GM12865 (cell line): ENCODE measurements at regions not wholly inside any gene's neighbourhood (a gene's known extent, or its start where the extent isn't known, plus 50 kb on each side); places are given as distances from the start of the nearest gene placed in this dataset.

ENCODE experiments used
- DNase-seq: peaks from one replicate; pipeline ENCODE4 v3.0.0; 2010; ENCODE audit warnings: low read depth
- H3K4me3 ChIP-seq: 2 replicates; pipeline ENCODE4 v1.5.1; 2011; ENCODE audit warnings: mild to moderate bottlenecking, low read depth, low read length, control low read depth
- TF ChIP-seq, protein P1 (sequence below): IDR thresholded peaks from 2 replicates; pipeline ENCODE4 v1.5.1; 2011; ENCODE audit warnings: low read length, control low read depth, low read depth, inconsistent platforms; ENCODE audit not compliant: insufficient read depth; ENCODE audit errors: missing control alignments

GRCh38 chr10:21311426-21311825, 214.1 kb downstream of the SKIDA1 start:
- TF ChIP-seq, protein P1, sequence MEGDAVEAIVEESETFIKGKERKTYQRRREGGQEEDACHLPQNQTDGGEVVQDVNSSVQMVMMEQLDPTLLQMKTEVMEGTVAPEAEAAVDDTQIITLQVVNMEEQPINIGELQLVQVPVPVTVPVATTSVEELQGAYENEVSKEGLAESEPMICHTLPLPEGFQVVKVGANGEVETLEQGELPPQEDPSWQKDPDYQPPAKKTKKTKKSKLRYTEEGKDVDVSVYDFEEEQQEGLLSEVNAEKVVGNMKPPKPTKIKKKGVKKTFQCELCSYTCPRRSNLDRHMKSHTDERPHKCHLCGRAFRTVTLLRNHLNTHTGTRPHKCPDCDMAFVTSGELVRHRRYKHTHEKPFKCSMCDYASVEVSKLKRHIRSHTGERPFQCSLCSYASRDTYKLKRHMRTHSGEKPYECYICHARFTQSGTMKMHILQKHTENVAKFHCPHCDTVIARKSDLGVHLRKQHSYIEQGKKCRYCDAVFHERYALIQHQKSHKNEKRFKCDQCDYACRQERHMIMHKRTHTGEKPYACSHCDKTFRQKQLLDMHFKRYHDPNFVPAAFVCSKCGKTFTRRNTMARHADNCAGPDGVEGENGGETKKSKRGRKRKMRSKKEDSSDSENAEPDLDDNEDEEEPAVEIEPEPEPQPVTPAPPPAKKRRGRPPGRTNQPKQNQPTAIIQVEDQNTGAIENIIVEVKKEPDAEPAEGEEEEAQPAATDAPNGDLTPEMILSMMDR, result no peak
- H3K4me3 ChIP-seq, result no peak overlapping the region
- DNase-seq, result no peak

- TF ChIP-seq, protein P1, result no peak
- no peak for DNase-seq
- H3K4me3 ChIP-seq, result no peak overlapping the region
Observed at GRCh38 chr10:21309427-21309826, 216.1 kb downstream of the SKIDA1 start.

- TF ChIP-seq, protein P1, result no peak
- DNase-seq, result no peak
- no peak overlapping the region for H3K4me3 ChIP-seq
Observed at GRCh38 chr10:21308946-21309345, 216.5 kb downstream of the SKIDA1 start.

- no peak for DNase-seq
- no peak overlapping the region for H3K4me3 ChIP-seq
- TF ChIP-seq, protein P1, result no peak
Observed at GRCh38 chr10:21308018-21308417, 217.5 kb downstream of the SKIDA1 start.

- DNase-seq, result no peak
- no peak overlapping the region for H3K4me3 ChIP-seq
Observed at GRCh38 chr10:21304608-21305007, 220.9 kb downstream of the SKIDA1 start.

GRCh38 chr10:21304198-21304597, 221.3 kb downstream of the SKIDA1 start:
- H3K4me3 ChIP-seq, result no peak overlapping the region
- TF ChIP-seq, protein P1, result no peak

More at GRCh38 chr10:21304608-21305007, 220.9 kb downstream of the SKIDA1 start:
- TF ChIP-seq, protein P1, result no peak

DNA sequence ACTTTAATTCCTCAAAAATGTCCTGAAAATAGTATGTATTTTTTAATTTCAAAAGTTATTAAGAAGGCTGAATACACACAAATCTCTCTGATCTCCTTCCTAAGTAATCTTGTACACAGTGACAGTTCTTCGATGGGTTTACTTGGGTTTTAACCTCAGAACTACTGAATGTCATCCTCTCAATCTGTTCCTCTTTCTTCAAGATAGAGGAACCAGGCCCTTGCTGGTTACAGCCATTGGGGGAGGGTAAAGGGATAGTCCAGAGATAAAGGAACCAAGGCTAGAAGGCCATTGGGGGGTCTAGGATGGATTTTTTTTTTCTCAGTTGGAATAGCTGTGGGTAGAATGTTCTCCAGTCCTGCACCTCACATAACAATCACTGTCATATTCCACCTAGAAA, 224.9 kb downstream of the SKIDA1 start:
- TF ChIP-seq, protein P1, result no peak
- DNase-seq, result no peak
- H3K4me3 ChIP-seq, result no peak overlapping the region

More at GRCh38 chr10:21304198-21304597, 221.3 kb downstream of the SKIDA1 start:
- no peak for DNase-seq
